ENCODE measurements at regions not wholly inside any gene's neighbourhood (a gene's known extent, or its start where the extent isn't known, plus 50 kb on each side); places are given as distances from the start of the nearest gene placed in this dataset.

DNA sequence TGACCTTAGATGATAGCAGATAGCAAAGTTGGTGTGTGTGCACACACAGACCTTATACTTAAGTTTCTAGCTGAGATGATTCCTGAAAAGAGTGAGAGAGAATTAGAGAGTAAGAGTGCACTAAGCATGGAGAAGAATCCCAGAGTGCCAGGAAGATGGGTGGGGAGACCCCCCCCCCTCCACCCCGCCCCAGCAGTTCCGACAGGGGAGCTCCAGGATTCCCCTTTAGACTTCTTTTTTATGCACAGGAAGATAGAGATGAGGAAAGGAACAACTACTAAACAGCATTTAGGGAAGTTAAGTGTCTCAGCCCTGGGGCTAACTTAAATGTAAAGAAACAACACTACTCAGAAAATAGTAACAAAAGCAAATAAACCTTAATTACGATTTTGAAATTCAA is 878.0 kb upstream of the GOT2 start:
- no peaks in the 10 kb centered on the region for H3K36me3 ChIP-seq
- H3K27ac ChIP-seq = no peak overlapping the region
- no peaks in the 10 kb centered on the region for H3K27me3 ChIP-seq
- H3K4me3 ChIP-seq (replicated peaks in 1 of 3) = no peak overlapping the region
- no peak for TF ChIP-seq POLR2A (IDR thresholded peaks at IDR 0.05)
- TF ChIP-seq, protein P1, sequence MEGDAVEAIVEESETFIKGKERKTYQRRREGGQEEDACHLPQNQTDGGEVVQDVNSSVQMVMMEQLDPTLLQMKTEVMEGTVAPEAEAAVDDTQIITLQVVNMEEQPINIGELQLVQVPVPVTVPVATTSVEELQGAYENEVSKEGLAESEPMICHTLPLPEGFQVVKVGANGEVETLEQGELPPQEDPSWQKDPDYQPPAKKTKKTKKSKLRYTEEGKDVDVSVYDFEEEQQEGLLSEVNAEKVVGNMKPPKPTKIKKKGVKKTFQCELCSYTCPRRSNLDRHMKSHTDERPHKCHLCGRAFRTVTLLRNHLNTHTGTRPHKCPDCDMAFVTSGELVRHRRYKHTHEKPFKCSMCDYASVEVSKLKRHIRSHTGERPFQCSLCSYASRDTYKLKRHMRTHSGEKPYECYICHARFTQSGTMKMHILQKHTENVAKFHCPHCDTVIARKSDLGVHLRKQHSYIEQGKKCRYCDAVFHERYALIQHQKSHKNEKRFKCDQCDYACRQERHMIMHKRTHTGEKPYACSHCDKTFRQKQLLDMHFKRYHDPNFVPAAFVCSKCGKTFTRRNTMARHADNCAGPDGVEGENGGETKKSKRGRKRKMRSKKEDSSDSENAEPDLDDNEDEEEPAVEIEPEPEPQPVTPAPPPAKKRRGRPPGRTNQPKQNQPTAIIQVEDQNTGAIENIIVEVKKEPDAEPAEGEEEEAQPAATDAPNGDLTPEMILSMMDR (IDR thresholded peaks at IDR 0.05) = no peak
- intact Hi-C loops (cut with DNase I) = no loop called here
- WGBS, 2 donors = 42 to 48% methylated on average over 3 of the region's 3 CpGs
- H3K4me1 ChIP-seq = no peaks in the 10 kb centered on the region
- DNase-seq = no peak
- no peaks in the 10 kb centered on the region for H3K9me3 ChIP-seq

- H3K27ac ChIP-seq = no peak overlapping the region
- H3K9me3 ChIP-seq = no peaks in the 10 kb centered on the region
- DNase-seq = no peak
- WGBS, 2 donors = 63 to 91% methylated on average over 3 of the region's 3 CpGs
- no peaks in the 10 kb centered on the region for H3K27me3 ChIP-seq
- H3K4me1 ChIP-seq = no peaks in the 10 kb centered on the region
- no peak for TF ChIP-seq POLR2A (IDR thresholded peaks at IDR 0.05)
- TF ChIP-seq, protein P1 (IDR thresholded peaks at IDR 0.05) = no peak
- H3K36me3 ChIP-seq = no peaks in the 10 kb centered on the region
- intact Hi-C loops (cut with DNase I) = no loop called here
- H3K4me3 ChIP-seq (replicated peaks in 1 of 3) = no peak overlapping the region
Observed at GRCh38 chr16:59611556-59611955, 877.4 kb upstream of the GOT2 start.

- 58 to 70% methylated on average over 2 of the region's 2 CpGs for WGBS, 2 donors
- no peak for TF ChIP-seq POLR2A (IDR thresholded peaks at IDR 0.05)
- TF ChIP-seq, protein P1 (IDR thresholded peaks at IDR 0.05) = no peak
- Histone ChIP-seq H3K27me3 (no peaks in the 10 kb centered on the region), H3K4me1 (no peaks in the 10 kb centered on the region), H3K4me3 (replicated peaks in 1 of 3) (no peak overlapping the region), H3K27ac (no peak overlapping the region), H3K9me3 (no peaks in the 10 kb centered on the region), H3K36me3 (no peaks in the 10 kb centered on the region)
- intact Hi-C loops (cut with DNase I) = no loop called here
- DNase-seq = no peak
Observed at GRCh38 chr16:59605706-59606105, 871.6 kb upstream of the GOT2 start.

DNA sequence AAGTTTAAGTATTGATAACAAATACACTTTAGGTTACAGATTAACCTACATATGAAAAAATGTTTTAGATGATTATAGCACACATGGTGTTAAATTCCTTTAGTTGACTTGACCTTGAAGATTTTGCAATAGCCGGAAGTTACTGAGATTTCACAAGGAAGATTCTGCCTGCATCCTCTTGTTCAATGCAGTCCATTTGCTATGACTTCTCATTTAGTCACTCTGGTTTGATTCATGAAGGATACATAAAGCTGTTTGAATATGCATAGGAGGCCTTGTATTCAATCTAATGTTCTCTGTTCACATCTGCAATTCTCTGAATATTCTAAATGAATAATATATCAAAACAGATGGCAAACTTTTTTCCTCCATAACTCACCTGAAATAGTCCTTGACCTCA is 870.2 kb upstream of the GOT2 start:
- no peaks in the 10 kb centered on the region for H3K4me1 ChIP-seq
- DNase-seq = no peak
- H3K9me3 ChIP-seq = no peaks in the 10 kb centered on the region
- TF ChIP-seq, protein P1 (IDR thresholded peaks at IDR 0.05) = no peak
- TF ChIP-seq POLR2A (IDR thresholded peaks at IDR 0.05) = no peak
- WGBS, 2 donors = 80 to 87% methylated on average over 1 of the region's 1 CpG
- H3K4me3 ChIP-seq (replicated peaks in 1 of 3) = no peak overlapping the region
- no peaks in the 10 kb centered on the region for H3K27me3 ChIP-seq
- H3K36me3 ChIP-seq = no peaks in the 10 kb centered on the region
- intact Hi-C loops (cut with DNase I) = no loop called here
- H3K27ac ChIP-seq = no peak overlapping the region

GRCh38 chr16:59601452-59601851 is 867.3 kb upstream of the GOT2 start:
- intact Hi-C loops (cut with DNase I) = no loop called here
- TF ChIP-seq, protein P1 (IDR thresholded peaks at IDR 0.05) = no peak
- no peak for TF ChIP-seq POLR2A (IDR thresholded peaks at IDR 0.05)
- Histone ChIP-seq H3K9me3 (no peaks in the 10 kb centered on the region), H3K4me1 (no peaks in the 10 kb centered on the region), H3K27me3 (no peaks in the 10 kb centered on the region), H3K27ac (no peak overlapping the region), H3K36me3 (no peaks in the 10 kb centered on the region), H3K4me3 (replicated peaks in 1 of 3) (no peak overlapping the region)
- 64 to 92% methylated on average over 2 of the region's 2 CpGs for WGBS, 2 donors
- DNase-seq = no peak
